ENCODE measurements at regions not wholly inside any gene's neighbourhood (a gene's known extent, or its start where the extent isn't known, plus 50 kb on each side); places are given as distances from the start of the nearest gene placed in this dataset.

GRCh38 chr7:20896996-20897395 is 110.3 kb upstream of the SP8 start:
- Histone ChIP-seq H3K27me3 (replicated peaks; ENCODE audit: control insufficient read depth, insufficient read depth, low read length) (no peaks in the 10 kb centered on the region), H3K36me3 (ENCODE audit: control insufficient read depth, insufficient read depth, low read length) (no peaks in the 10 kb centered on the region), H3K4me3 (replicated peaks; ENCODE audit: low read depth, low read length) (no peak overlapping the region)
- TF ChIP-seq CTCF (IDR thresholded peaks at IDR 0.05; ENCODE audit: insufficient read depth, low read length, poor library complexity, severe bottlenecking) = no peak
- DNase-seq (ENCODE audit: extremely low read depth, insufficient read length) = no peak

GRCh38 chr7:20906801-20907453 is 120.2 kb upstream of the SP8 start:
- Histone ChIP-seq H3K4me3 (replicated peaks; ENCODE audit: low read depth, low read length) (no peak overlapping the region), H3K36me3 (ENCODE audit: control insufficient read depth, insufficient read depth, low read length) (no peaks in the 10 kb centered on the region), H3K27me3 (replicated peaks; ENCODE audit: control insufficient read depth, insufficient read depth, low read length) (no peaks in the 10 kb centered on the region)
- no peak for TF ChIP-seq CTCF (IDR thresholded peaks at IDR 0.05; ENCODE audit: insufficient read depth, low read length, poor library complexity, severe bottlenecking)
- DNase-seq (ENCODE audit: extremely low read depth, insufficient read length) = no peak

GRCh38 chr7:20911081-20911480 is 124.4 kb upstream of the SP8 start:
- no peak for TF ChIP-seq CTCF (IDR thresholded peaks at IDR 0.05; ENCODE audit: insufficient read depth, low read length, poor library complexity, severe bottlenecking)
- no peak for DNase-seq (ENCODE audit: extremely low read depth, insufficient read length)
- no peaks in the 10 kb centered on the region for H3K27me3 ChIP-seq (replicated peaks; ENCODE audit: control insufficient read depth, insufficient read depth, low read length)
- H3K36me3 ChIP-seq (ENCODE audit: control insufficient read depth, insufficient read depth, low read length) = no peaks in the 10 kb centered on the region
- no peak overlapping the region for H3K4me3 ChIP-seq (replicated peaks; ENCODE audit: low read depth, low read length)

- no peak overlapping the region for H3K4me3 ChIP-seq (replicated peaks; ENCODE audit: low read depth, low read length)
- no peaks in the 10 kb centered on the region for H3K36me3 ChIP-seq (ENCODE audit: control insufficient read depth, insufficient read depth, low read length)
- TF ChIP-seq CTCF (IDR thresholded peaks at IDR 0.05; ENCODE audit: insufficient read depth, low read length, poor library complexity, severe bottlenecking) = no peak
- DNase-seq (ENCODE audit: extremely low read depth, insufficient read length) = no peak
- no peaks in the 10 kb centered on the region for H3K27me3 ChIP-seq (replicated peaks; ENCODE audit: control insufficient read depth, insufficient read depth, low read length)
Observed at GRCh38 chr7:20913853-20914252, 127.2 kb upstream of the SP8 start.

GRCh38 chr7:20916311-20916710 is 129.6 kb upstream of the SP8 start:
- no peak overlapping the region for H3K4me3 ChIP-seq (replicated peaks; ENCODE audit: low read depth, low read length)
- H3K27me3 ChIP-seq (replicated peaks; ENCODE audit: control insufficient read depth, insufficient read depth, low read length) = no peaks in the 10 kb centered on the region
- H3K36me3 ChIP-seq (ENCODE audit: control insufficient read depth, insufficient read depth, low read length) = no peaks in the 10 kb centered on the region
- DNase-seq (ENCODE audit: extremely low read depth, insufficient read length) = no peak
- TF ChIP-seq CTCF (IDR thresholded peaks at IDR 0.05; ENCODE audit: insufficient read depth, low read length, poor library complexity, severe bottlenecking) = no peak

GRCh38 chr7:20917603-20918002 is 130.9 kb upstream of the SP8 start:
- H3K36me3 ChIP-seq (ENCODE audit: control insufficient read depth, insufficient read depth, low read length) = no peaks in the 10 kb centered on the region
- TF ChIP-seq CTCF (IDR thresholded peaks at IDR 0.05; ENCODE audit: insufficient read depth, low read length, poor library complexity, severe bottlenecking) = no peak
- no peak overlapping the region for H3K4me3 ChIP-seq (replicated peaks; ENCODE audit: low read depth, low read length)
- H3K27me3 ChIP-seq (replicated peaks; ENCODE audit: control insufficient read depth, insufficient read depth, low read length) = no peaks in the 10 kb centered on the region
- no peak for DNase-seq (ENCODE audit: extremely low read depth, insufficient read length)
